HG03097 (cell line): ENCODE measurements at regions not wholly inside any gene's neighbourhood (a gene's known extent, or its start where the extent isn't known, plus 50 kb on each side); places are given as distances from the start of the nearest gene placed in this dataset.
A peak's percentile ranks its signal among the peaks of the same experiment; 100 is the strongest.

Source experiments
- ATAC-seq: cut with Tn5 transposase; IDR thresholded peaks from one replicate; pipeline ENCODE4 v1.9.1; 2021; ENCODE audit not compliant: unreplicated experiment, low FRiP score

- ATAC-seq = no peak
Measured at GRCh38 chr2:59893612-59894011, 659.8 kb downstream of the BCL11A start.

DNA sequence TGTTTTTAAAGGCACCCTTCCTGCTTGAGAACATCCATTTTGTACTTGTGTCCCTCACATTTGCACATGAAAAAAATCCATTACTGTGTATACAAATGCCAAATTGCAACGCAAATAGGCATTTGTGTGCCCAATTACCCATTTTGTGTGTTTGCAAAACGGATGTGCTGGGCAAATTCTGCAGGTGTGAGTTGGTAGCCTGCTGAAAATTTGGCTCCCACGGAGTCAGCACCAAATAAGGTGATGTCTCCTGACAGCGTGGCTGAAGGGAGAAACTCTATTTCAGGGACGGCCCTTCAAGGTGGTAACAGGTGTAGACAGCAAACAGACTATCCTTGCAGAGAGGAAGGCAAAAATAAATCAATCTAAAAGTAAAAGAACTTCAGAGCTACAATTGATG lies 661.1 kb downstream of the BCL11A start:
- no peak for ATAC-seq

DNA sequence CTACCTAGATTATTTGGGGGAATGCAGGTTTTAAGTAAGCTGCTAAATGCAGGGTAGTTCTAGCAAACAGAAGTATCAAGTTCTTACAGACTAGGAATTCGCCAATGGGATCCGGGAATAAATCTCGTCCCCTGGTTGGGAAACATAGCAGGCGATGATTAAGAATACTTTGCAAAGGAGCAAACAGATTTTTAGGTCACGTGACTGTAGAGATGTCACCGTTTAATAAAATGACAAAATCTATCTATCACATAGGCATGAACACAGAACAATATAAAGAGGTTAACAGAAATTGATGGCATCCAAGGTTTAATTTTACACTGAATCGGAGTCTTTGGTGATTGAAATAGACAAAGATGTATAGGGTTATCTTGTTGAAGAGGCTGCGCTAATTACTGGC lies 664.1 kb downstream of the BCL11A start:
- no peak for ATAC-seq

DNA sequence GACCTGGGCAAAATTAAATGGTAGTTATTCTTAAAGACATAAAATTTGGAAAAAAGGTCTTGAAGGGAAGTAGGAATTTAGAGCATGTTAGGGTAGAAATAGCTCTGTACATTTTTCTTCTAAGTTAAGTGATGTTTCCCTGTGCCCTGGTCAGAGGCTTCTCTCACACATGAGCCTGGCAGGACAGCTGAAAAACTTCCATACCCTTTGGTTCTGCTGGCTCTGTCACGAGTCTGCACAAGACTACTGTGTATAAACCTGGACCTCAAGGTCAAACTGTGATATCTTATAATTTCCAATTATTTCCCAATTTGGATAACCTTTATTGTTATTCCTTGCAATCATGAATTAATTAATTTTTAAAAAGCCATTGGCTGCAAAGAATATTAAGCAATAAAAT lies 664.7 kb downstream of the BCL11A start:
- ATAC-seq = no peak

DNA sequence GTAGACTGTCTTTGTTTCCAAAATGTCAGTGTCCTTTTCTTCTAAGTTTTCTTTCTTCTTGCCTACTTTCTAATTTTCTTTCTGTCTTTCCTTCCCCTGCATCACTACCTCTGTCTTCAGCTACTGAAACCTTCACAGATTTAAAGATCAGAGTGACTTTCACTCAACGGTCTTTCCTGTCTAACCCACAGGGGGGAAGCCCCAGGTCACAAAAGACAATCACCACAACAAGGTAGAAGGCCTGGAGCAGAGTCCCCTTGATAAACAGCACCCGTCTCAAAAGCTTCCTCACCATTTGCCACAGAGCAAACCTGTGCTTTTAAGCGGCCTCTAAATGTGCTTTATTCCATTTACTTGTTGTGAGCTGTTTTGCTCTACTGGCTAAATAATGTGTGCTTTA lies 665.4 kb downstream of the BCL11A start:
- ATAC-seq = peak; percentile 93

DNA sequence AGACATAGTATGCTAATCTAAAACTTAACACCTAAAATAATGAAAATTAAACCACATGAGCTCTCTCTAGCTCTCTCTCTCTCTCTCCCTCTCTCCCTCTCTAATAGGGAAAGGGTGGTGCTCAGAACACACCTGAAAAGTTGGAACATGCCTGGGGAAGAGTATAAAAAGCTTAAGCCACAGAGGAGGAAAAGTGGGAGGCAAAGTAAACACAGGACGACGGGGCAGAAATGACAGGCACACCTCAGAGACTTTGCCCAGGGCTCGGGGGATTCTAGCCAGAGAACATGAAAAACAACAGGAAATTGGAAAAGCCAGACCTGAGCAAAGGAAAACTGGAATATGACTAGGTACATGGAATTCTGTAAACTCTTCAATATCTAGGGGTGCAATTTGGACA lies 666.1 kb downstream of the BCL11A start:
- ATAC-seq = no peak

DNA sequence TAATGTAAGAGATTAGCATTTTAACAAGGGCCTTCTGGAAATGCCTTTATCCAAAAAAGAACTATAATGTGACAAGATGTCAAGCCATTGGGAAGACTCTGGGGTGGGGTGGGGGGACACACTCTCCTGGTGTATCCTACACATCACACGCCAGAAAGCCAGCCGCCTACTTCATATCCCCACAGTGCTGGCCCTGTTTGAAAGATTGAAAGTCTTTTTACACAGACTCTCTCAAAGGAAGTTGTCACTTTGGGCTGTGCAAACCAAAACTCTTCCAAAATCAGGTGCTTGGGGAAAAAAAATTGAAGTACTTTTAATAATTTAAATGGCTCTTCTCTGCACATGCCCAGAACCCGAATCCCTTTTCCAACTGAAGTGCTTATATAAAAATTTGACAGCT lies 666.7 kb downstream of the BCL11A start:
- ATAC-seq = no peak

DNA sequence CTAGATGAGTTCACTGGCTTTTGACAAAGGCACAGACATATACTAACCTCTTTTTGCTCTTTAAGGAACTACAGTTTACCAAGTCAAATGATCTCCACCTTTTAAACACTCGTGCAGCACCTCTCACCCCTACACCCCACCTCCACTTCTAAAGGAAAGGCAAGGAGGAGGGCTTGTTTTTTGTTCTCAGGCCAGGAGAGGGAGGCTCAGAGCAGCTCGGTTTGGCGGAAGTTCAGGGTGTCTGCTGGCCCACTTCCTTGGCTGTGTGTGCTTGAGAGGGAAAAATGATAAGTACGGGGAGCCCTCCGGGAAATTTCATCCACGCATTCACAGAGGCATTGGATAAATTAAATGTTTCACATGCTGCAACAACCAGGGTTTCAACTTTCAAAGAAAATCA lies 667.9 kb downstream of the BCL11A start:
- ATAC-seq = no peak

- ATAC-seq = no peak
Measured at GRCh38 chr2:59884166-59884565, 669.3 kb downstream of the BCL11A start.

DNA sequence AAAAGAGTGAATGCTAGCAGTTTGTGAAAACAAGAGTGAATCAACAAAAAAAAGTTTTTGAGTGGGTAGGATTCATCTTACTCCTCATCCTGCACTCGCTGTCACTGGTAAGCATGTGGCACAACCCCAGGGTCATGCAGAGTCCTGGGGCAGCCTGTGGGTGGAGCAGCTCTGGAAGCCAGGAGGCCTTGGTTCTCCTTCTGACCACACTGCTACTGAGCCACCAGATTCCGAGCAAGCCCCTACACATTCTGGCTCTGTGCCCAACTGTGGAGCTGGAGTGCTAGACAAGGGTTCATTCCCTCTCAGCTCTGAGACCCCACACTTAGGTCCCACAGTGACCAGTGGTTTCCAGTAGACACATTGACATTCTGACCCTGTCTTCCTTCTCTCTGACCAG lies 670.6 kb downstream of the BCL11A start:
- ATAC-seq = no peak

- ATAC-seq = no peak
Measured at GRCh38 chr2:59882279-59882678, 671.2 kb downstream of the BCL11A start.

- ATAC-seq = no peak
Measured at GRCh38 chr2:59881218-59881617, 672.2 kb downstream of the BCL11A start.

DNA sequence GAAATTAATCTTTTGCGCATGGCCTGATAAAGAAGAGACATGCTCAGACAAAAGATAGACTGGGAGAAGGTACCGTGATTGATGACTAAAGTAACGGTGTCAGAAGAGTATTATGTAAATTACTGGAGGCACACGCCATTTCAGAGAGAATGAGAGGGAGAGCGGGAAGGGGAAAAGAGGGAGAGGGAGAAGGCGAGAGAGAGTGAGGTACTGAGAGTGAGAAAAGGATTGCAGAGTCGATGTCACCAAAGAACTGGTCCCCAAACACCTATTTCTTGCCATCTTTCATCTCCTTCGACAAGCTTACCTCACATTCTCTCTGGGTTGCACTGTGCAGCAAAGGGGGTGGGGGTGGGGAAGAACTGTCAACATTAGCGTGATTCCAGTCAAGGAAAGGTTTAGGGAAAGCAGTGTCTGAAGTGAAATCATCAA lies 673.7 kb downstream of the BCL11A start:
- ATAC-seq = no peak

- ATAC-seq = no peak
Measured at GRCh38 chr2:59875836-59876235, 677.6 kb downstream of the BCL11A start.

DNA sequence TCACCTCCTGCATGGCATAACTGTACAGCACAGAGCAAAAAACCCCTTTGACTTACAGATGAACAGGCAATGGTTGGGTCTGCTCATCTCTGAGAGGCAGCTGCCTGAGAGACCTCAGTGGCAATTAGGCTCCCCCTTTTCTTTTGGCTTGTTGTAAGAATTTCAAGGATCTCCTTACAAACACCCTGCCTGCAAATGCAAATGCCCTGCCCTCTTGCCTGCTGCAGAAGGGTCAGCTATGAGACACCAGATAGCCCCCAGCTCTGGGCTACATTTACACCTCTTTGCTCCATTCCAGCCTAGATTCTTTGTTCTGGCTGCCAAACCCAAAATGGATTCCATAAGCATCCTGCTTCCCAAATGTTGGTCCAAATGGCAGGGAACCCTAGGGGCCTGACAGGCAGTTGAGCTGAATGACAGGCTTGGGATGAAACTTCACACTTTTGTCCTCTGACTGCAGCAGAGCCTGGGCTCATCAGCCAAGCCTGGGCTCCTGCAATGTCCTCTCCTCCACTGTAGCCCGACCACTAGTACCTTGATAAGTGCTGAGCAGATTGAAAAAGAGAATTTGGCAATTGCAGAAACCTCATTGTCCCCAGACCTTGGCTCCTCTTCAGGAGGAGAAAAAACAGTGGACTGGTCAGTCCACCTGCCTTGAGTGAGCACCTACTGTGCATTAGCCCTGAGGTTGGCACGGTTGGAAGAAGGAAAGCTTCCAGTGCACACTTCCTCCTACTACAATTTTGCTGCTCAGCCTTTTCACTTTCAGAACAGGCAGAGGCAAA lies 678.3 kb downstream of the BCL11A start:
- no peak for ATAC-seq

DNA sequence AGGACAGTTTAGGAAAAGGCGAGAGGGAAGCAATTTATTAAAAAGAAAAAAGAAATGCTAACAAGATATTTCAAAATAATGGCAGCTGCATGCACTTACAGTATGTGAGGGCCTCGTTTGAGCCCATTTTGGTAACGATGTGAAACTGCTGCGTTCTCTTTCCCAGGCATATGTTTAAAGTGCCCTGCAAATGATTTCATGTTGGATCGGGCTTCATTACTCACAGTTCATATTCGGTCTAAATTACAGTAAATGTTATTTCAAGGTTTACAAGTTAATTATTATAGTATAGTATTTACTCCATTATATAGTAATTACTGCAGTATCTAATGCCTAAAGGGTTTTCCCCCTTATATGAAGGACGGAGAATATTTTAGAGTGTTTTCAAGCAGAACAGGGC lies 679.1 kb downstream of the BCL11A start:
- no peak for ATAC-seq

- no peak for ATAC-seq
Measured at GRCh38 chr2:59871830-59872229, 681.6 kb downstream of the BCL11A start.

- no peak for ATAC-seq
Measured at GRCh38 chr2:59868981-59869380, 684.5 kb downstream of the BCL11A start.

DNA sequence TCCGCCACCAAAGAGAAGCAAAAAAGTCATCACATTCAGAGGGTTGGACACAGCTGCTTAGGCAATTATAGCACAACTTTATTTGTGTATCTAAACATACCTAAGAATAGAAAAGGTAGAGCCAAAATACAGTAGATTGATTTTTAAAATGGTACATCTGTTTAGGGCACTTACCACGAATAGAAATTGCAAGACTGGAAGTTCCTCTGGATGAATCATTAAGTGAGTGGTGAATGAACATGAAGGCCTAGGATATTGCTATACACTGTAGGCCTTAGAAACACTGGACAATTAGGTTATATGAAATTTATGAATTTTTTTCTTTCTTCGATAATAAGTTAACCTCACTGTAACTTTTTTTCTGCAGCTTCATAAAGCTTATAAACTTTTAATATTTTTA lies 687.0 kb downstream of the BCL11A start:
- no peak for ATAC-seq

DNA sequence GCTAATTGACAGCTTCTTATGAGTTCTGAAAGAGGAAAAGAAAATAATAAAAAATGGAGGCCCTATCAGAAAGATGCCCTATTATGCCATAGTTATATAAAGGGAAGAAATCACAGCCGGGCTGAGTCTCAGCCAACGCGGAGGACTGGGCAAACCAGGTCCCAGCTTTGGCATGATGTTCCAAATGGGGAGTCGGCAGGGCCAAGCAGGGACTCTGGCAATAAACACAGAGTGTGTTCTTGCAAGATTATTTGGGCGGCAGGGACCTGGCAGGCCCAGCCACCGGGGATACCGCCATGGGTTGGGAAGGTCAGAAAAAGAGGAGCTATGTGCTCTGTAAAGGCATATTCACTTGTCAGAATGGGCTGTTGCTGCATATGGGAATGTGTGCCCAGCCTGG lies 694.9 kb downstream of the BCL11A start:
- no peak for ATAC-seq

GRCh38 chr2:59857109-59857508 lies 696.3 kb downstream of the BCL11A start:
- no peak for ATAC-seq

- no peak for ATAC-seq
Measured at GRCh38 chr2:59856391-59856790, 697.1 kb downstream of the BCL11A start.

GRCh38 chr2:59853032-59853431 lies 700.4 kb downstream of the BCL11A start:
- no peak for ATAC-seq
